CD4-positive, alpha-beta memory T cell (primary cell): ENCODE measurements at regions not wholly inside any gene's neighbourhood (a gene's known extent, or its start where the extent isn't known, plus 50 kb on each side); places are given as distances from the start of the nearest gene placed in this dataset.

Source experiments
- CTCF ChIA-PET: fragments of 350-600 bp; sonication (Branson Sonifier 250); formaldehyde crosslinking; loops from one replicate; lab custom pipeline; 2021; ENCODE audit warnings: inconsistent platforms; ENCODE audit not compliant: partially characterized antibody; lab: Charles Lee
- POLR2A ChIA-PET: fragments of 350-600 bp; sonication (Branson Sonifier 250); formaldehyde crosslinking; loops from one replicate; lab custom pipeline; 2021; ENCODE audit not compliant: partially characterized antibody; lab: Charles Lee
- DNase-seq, 5 donors: peaks; one replicate each; pipeline versions ENCODE4 v3.0.0 to v3.0.0-alpha.2; 2020 to 2022; ENCODE audit warnings: mixed read lengths in 1 of 5
- H3K27ac ChIP-seq: one replicate; pipeline ENCODE4 v1.7.0; 2013; ENCODE audit warnings: low read depth, low read length
- H3K27me3 ChIP-seq: 2 replicates; pipeline ENCODE4 v1.7.0; 2013; ENCODE audit warnings: mild to moderate bottlenecking, low read length, moderate library complexity; ENCODE audit not compliant: insufficient read depth
- H3K36me3 ChIP-seq: 2 replicates; pipeline ENCODE4 v1.7.0; 2013; ENCODE audit warnings: mild to moderate bottlenecking, low read length, moderate library complexity; ENCODE audit not compliant: insufficient read depth
- H3K4me1 ChIP-seq: 2 replicates; pipeline ENCODE4 v1.7.0; 2013; ENCODE audit warnings: mild to moderate bottlenecking, low read length, moderate library complexity; ENCODE audit not compliant: insufficient read depth
- H3K4me3 ChIP-seq, 2 donors: one replicate each; pipeline ENCODE4 v1.7.0; 2013; ENCODE audit warnings: low read length in 2 of 2, mild to moderate bottlenecking in 1 of 2
- H3K9me3 ChIP-seq, 2 donors: one replicate each; pipeline ENCODE4 v1.7.0; 2013; ENCODE audit warnings: low read length in 2 of 2, control low read depth in 1 of 2; ENCODE audit not compliant: control insufficient read depth in 1 of 2
- H3K27ac Mint-ChIP-seq, 7 donors: one replicate each; pipeline ENCODE4 v1.8.0; 2020 to 2021; ENCODE audit warnings: mixed read lengths in 7 of 7, mild to moderate bottlenecking in 6 of 7, inconsistent platforms in 3 of 7, moderate library complexity in 3 of 7
- H3K27me3 Mint-ChIP-seq, 2 donors: one replicate each; pipeline ENCODE4 v1.8.0; 2020 to 2021; ENCODE audit warnings: mixed read lengths in 2 of 2
- H3K36me3 Mint-ChIP-seq, 2 donors: one replicate each; pipeline ENCODE4 v1.8.0; 2020 to 2021; ENCODE audit warnings: mixed read lengths in 2 of 2, inconsistent platforms in 1 of 2, mild to moderate bottlenecking in 1 of 2
- H3K4me1 Mint-ChIP-seq, 4 donors: one replicate each; pipeline ENCODE4 v1.8.0; 2020 to 2021; ENCODE audit warnings: mixed read lengths in 4 of 4, mild to moderate bottlenecking in 1 of 4
- H3K4me3 Mint-ChIP-seq, 8 donors: one replicate each; pipeline ENCODE4 v1.8.0; 2020 to 2021; ENCODE audit warnings: mixed read lengths in 8 of 8, mild to moderate bottlenecking in 7 of 8, moderate library complexity in 6 of 8, inconsistent platforms in 3 of 8
- H3K9me3 Mint-ChIP-seq, 8 donors: one replicate each; pipeline ENCODE4 v1.8.0; 2020 to 2021; ENCODE audit warnings: mixed read lengths in 8 of 8, mild to moderate bottlenecking in 5 of 8, inconsistent platforms in 3 of 8, moderate library complexity in 1 of 8
- intact Hi-C: fragments of 100-400 bp; cut with micrococcal nuclease; formaldehyde crosslinking; loops from one replicate; pipeline ENCODE4 v1.15.1; 2023

GRCh38 chr10:33112831-33113455 is 154.9 kb upstream of the ITGB1 start:
- no peaks in the 10 kb centered on the region for H3K27me3 Mint-ChIP-seq
- peaks cover 99% of the 10 kb centered on the region for H3K4me1 ChIP-seq
- H3K36me3 ChIP-seq, result no peaks in the 10 kb centered on the region
- peaks cover 73 to 100% (median 86%) of the 10 kb centered on the region in 4 donors for H3K4me1 Mint-ChIP-seq
- H3K4me3 ChIP-seq, result no peak overlapping the region
- peaks cover 4 to 12% of the 10 kb centered on the region in 2 donors for H3K36me3 Mint-ChIP-seq
- H3K27ac ChIP-seq, result peak overlapping the region; percentile 74
- peak overlapping the region; percentile 89 to 98 (median 93) for H3K27ac Mint-ChIP-seq
- intact Hi-C loops, result no loop called here
- CTCF ChIA-PET, result interaction anchor here (1.6 to 16.9 kb wide), 6 partner anchors 8 to 42 kb away, joined by 4 to 346 read pairs (median 22); no protein-coding TSS in a partner anchor
- no peaks in the 10 kb centered on the region for H3K27me3 ChIP-seq
- no peak for DNase-seq
- H3K9me3 Mint-ChIP-seq, result peaks cover 0 to 3% (median 0%) of the 10 kb centered on the region in 8 donors
- no peaks in the 10 kb centered on the region for H3K9me3 ChIP-seq
- POLR2A ChIA-PET, result interaction anchor here (1.2 to 51.2 kb wide), 13 partner anchors 12 to 735 kb away, joined by 3 to 2213 read pairs (median 29); partner anchors contain the start of gene ITGB1
- H3K4me3 Mint-ChIP-seq, result peak overlapping the region in 6 of 8 donors; percentile 42 to 87 (median 80)

DNA sequence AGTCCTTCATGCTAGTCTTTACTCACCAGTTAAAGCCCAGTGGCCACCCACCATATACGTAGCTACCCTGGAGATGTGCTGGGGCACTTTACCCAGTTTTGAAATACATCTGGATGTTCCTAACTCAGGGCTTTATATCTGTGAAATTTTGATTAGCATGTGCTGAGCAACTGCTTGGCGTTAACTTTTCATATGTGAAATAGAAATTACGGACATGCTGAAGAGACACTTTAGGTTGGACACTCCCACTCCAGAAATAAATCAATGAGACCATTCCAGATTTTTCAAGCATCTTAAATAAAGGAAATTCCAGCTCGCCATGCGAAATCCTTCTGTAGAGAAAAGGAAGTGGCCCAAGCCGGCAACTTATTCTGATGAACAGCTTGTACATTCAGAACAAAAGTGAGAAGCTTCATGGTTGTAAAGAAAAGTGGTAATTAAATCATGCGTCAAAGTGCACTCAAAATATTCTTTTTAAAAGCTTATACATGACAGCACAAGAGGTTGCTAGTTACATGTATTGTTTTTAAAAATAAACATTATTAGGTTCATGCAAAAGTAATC is 153.5 kb upstream of the ITGB1 start:
- Mint-ChIP-seq H3K4me1 (peaks cover 70 to 100% (median 83%) of the 10 kb centered on the region in 4 donors), H3K36me3 (peaks cover 14 to 17% of the 10 kb centered on the region in 2 donors), H3K27me3 (no peaks in the 10 kb centered on the region), H3K4me3 (peak overlapping the region in 7 of 8 donors; percentile 60 to 86 (median 77)), H3K27ac (peak overlapping the region; percentile 91 to 98 (median 98)), H3K9me3 (peaks cover 0 to 4% (median 0%) of the 10 kb centered on the region in 8 donors)
- Histone ChIP-seq H3K9me3 (no peaks in the 10 kb centered on the region), H3K27me3 (no peaks in the 10 kb centered on the region), H3K4me1 (peaks cover 99% of the 10 kb centered on the region), H3K27ac (peak overlapping the region; percentile 57), H3K36me3 (no peaks in the 10 kb centered on the region), H3K4me3 (peak overlapping the region; percentile 1 to 22)
- ChIA-PET CTCF (interaction anchor here (0.9 to 16.9 kb wide), 6 partner anchors 9 to 103 kb away, joined by 4 to 346 read pairs (median 5); no protein-coding TSS in a partner anchor), POLR2A (interaction anchor here (0.8 to 51.2 kb wide), 13 partner anchors 10 to 666 kb away, joined by 3 to 2213 read pairs (median 7); partner anchors contain the start of gene CCDC7)
- DNase-seq, result no peak
- intact Hi-C loops, result loop anchor here (2.0 kb wide), 2 partner anchors 25 to 157 kb away; no protein-coding TSS in a partner anchor

DNA sequence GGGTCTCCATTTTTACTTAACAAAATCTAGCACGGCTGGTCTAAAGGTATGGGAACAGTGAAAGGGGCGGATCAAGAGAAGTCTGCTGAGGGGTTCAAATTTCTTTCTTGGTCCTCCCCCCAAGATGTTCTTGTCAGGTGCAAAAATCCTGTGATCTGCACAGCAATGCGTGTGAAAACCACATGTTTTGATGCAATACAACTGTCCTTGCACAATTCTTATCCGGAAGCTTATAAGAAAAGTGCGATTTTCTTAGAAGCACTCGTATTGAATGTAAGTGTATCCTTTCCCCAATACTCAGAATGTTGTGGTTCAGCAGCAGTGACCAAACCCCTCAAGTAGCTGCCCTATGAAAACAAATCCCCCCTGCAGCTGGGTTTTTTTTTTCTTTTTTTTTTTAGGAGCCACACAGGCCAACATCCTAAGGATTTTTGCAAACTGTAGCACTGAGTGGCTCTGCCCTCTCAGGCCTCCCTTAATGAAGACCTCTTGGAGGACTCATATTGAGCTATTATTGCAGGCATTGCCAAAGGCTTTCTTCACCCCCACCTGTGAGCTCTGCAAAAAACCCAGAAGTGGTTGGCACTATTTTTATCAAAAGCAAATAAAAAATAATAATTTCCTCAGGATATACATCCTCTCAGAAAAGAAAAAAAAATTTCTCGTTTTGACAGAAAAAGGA is 151.9 kb upstream of the ITGB1 start:
- POLR2A ChIA-PET, result interaction anchor here (0.5 to 51.2 kb wide), 27 partner anchors 9 to 1772 kb away, joined by 3 to 2213 read pairs (median 5); no protein-coding TSS in a partner anchor
- Mint-ChIP-seq H3K27me3 (no peaks in the 10 kb centered on the region), H3K36me3 (peaks cover 21 to 24% of the 10 kb centered on the region in 2 donors), H3K4me3 (peak overlapping the region; percentile 60 to 86 (median 77)), H3K9me3 (peaks cover 0 to 5% (median under 1%) of the 10 kb centered on the region in 8 donors), H3K27ac (peak overlapping the region; percentile 91 to 98 (median 98)), H3K4me1 (peaks cover 67 to 99% (median 83%) of the 10 kb centered on the region in 4 donors)
- H3K36me3 ChIP-seq, result no peaks in the 10 kb centered on the region
- H3K4me3 ChIP-seq, result peak overlapping the region in 1 of 2 donors; percentile 25
- peak overlapping the region; percentile 57 for H3K27ac ChIP-seq
- H3K4me1 ChIP-seq, result peaks cover 98% of the 10 kb centered on the region
- no peaks in the 10 kb centered on the region for H3K9me3 ChIP-seq
- peak; percentile 52 to 59 (median 53) for DNase-seq
- CTCF ChIA-PET, result interaction anchor here (0.9 to 16.9 kb wide), 9 partner anchors 9 to 100 kb away, joined by 3 to 346 read pairs (median 4); no protein-coding TSS in a partner anchor
- H3K27me3 ChIP-seq, result no peaks in the 10 kb centered on the region
- intact Hi-C loops, result loop anchor here (1.0 to 2.0 kb wide), 3 partner anchors 11 to 155 kb away; no protein-coding TSS in a partner anchor

DNA sequence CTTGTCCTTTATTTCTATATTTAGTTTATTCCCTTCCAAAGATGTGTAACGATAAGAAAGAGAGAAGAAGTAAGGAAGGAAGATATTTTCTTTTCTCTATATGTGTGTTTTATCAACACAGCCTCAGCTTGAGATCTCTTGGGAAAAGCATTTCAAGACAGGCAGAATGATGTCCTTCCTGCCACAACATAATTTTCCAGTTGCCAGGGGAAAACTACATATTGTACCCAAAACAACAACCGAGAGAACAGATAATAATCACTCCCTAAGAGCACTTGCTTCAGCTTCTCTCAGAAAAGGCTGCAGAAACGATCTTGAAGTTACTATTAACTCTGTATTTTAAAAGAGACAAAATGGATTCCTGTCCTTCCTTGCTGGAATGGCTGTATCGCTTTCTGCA is 151.4 kb upstream of the ITGB1 start:
- no peaks in the 10 kb centered on the region for H3K36me3 ChIP-seq
- Mint-ChIP-seq H3K4me1 (peaks cover 66 to 99% (median 83%) of the 10 kb centered on the region in 4 donors), H3K4me3 (peak overlapping the region in 7 of 8 donors; percentile 60 to 86 (median 77)), H3K9me3 (peaks cover 0 to 11% (median 4%) of the 10 kb centered on the region in 8 donors), H3K27me3 (no peaks in the 10 kb centered on the region), H3K27ac (peak overlapping the region; percentile 91 to 98 (median 98)), H3K36me3 (peaks cover 27 to 28% of the 10 kb centered on the region in 2 donors)
- no peak for DNase-seq
- ChIA-PET CTCF (interaction anchor here (1.1 to 16.9 kb wide), 8 partner anchors 9 to 100 kb away, joined by 3 to 346 read pairs (median 8); no protein-coding TSS in a partner anchor), POLR2A (interaction anchor here (0.6 to 51.2 kb wide), 19 partner anchors 8 to 1772 kb away, joined by 3 to 2213 read pairs (median 7); no protein-coding TSS in a partner anchor)
- no peaks in the 10 kb centered on the region for H3K27me3 ChIP-seq
- intact Hi-C loops, result no loop called here
- no peak overlapping the region for H3K4me3 ChIP-seq
- peak overlapping the region; percentile 57 for H3K27ac ChIP-seq
- H3K4me1 ChIP-seq, result peaks cover 98% of the 10 kb centered on the region
- no peaks in the 10 kb centered on the region for H3K9me3 ChIP-seq

DNA sequence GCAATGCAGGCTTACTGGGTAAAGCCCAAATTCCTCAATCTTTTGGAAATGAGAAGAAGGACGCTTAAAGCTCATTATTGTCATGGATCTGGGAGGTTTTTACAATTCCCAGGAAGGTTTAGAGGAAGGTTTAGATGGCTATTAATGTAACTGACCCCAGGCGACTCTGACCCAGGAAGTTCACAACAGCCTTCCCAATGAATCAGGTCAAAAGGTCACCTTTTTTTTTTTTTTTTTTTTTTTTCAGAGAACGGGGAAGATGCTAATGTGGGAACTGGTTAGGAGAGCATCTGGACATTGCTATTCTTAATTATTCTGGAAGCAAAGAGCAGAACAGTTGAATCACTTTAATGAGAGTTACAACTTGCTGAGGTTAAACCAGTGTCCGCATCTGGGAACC is 149.9 kb upstream of the ITGB1 start:
- Mint-ChIP-seq H3K36me3 (peaks cover 32 to 39% of the 10 kb centered on the region in 2 donors), H3K4me1 (peaks cover 65 to 98% (median 82%) of the 10 kb centered on the region in 4 donors), H3K9me3 (peaks cover 5 to 22% (median 13%) of the 10 kb centered on the region in 8 donors), H3K27me3 (no peaks in the 10 kb centered on the region), H3K4me3 (peak overlapping the region in 3 of 8 donors; percentile 53 to 77 (median 74)), H3K27ac (peak overlapping the region in 6 of 7 donors; percentile 81 to 98 (median 90))
- H3K9me3 ChIP-seq, result peaks cover 0 to 5% of the 10 kb centered on the region in 2 donors
- H3K36me3 ChIP-seq, result no peaks in the 10 kb centered on the region
- intact Hi-C loops, result no loop called here
- H3K4me3 ChIP-seq, result no peak overlapping the region
- DNase-seq, result no peak
- CTCF ChIA-PET, result interaction anchor here (3.5 to 16.9 kb wide), 3 partner anchors 24 to 98 kb away, joined by 25 to 346 read pairs (median 27); no protein-coding TSS in a partner anchor
- POLR2A ChIA-PET, result interaction anchor here (2.5 to 51.2 kb wide), 4 partner anchors 7 to 81 kb away, joined by 8 to 2213 read pairs (median 118); no protein-coding TSS in a partner anchor
- no peaks in the 10 kb centered on the region for H3K27me3 ChIP-seq
- H3K4me1 ChIP-seq, result peaks cover 98% of the 10 kb centered on the region
- H3K27ac ChIP-seq, result peak overlapping the region; percentile 57

DNA sequence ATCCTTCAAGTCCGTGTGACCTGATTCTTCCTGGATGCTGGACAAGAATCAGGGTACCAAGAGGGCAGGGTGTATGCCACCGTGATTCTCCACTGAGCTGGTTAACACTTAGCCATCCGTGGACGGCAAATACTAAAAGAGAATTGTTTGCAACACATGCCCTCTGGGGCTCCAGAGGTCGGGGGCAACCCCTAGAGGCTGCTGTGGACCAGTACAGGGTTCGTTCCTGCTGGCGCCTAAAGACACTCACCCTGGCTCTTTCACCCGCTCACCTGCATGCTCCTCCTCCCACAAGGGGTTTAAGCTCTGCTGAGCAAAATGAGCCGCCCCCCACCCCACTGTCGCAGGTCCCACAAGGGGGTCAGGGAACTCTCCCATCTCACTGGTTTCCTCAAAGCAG is 148.7 kb upstream of the ITGB1 start:
- ChIA-PET CTCF (interaction anchor here (1.2 to 16.9 kb wide), 4 partner anchors 9 to 57 kb away, joined by 3 to 346 read pairs (median 21); no protein-coding TSS in a partner anchor), POLR2A (interaction anchor here (1.2 to 51.2 kb wide), 6 partner anchors 5 to 151 kb away, joined by 3 to 2213 read pairs (median 101); no protein-coding TSS in a partner anchor)
- Histone ChIP-seq H3K4me1 (peaks cover 99% of the 10 kb centered on the region), H3K27me3 (no peaks in the 10 kb centered on the region), H3K36me3 (no peaks in the 10 kb centered on the region), H3K9me3 (peaks cover 0 to 5% of the 10 kb centered on the region in 2 donors), H3K4me3 (no peak overlapping the region), H3K27ac (peak overlapping the region; percentile 8)
- DNase-seq, result no peak
- H3K9me3 Mint-ChIP-seq, result peaks cover 5 to 24% (median 13%) of the 10 kb centered on the region in 8 donors
- peaks cover 36 to 38% of the 10 kb centered on the region in 2 donors for H3K36me3 Mint-ChIP-seq
- H3K27ac Mint-ChIP-seq, result peak overlapping the region; percentile 35 to 91 (median 81)
- H3K4me1 Mint-ChIP-seq, result peaks cover 60 to 99% (median 81%) of the 10 kb centered on the region in 4 donors
- H3K4me3 Mint-ChIP-seq, result peak overlapping the region in 3 of 8 donors; percentile 17 to 74 (median 29)
- intact Hi-C loops, result no loop called here
- no peaks in the 10 kb centered on the region for H3K27me3 Mint-ChIP-seq
